AG09309 (cell line): ENCODE measurements at regions not wholly inside any gene's neighbourhood (a gene's known extent, or its start where the extent isn't known, plus 50 kb on each side); places are given as distances from the start of the nearest gene placed in this dataset.

Source experiments
- DNase-seq: peaks from one replicate; pipeline ENCODE4 v3.0.0-alpha.2; 2010; ENCODE audit warnings: low read depth
- H3K4me3 ChIP-seq: 2 replicates; pipeline ENCODE4 v1.5.1; 2011; ENCODE audit warnings: mild to moderate bottlenecking, low read depth, low read length, moderate library complexity; ENCODE audit not compliant: control insufficient read depth
- CTCF ChIP-seq: IDR thresholded peaks from 2 replicates; pipeline ENCODE4 v1.5.1; 2011; ENCODE audit warnings: mild to moderate bottlenecking, low read depth, low read length, inconsistent platforms; ENCODE audit not compliant: insufficient read depth, control insufficient read depth; ENCODE audit errors: missing control alignments

- peak; percentile 1 for TF ChIP-seq CTCF
- no peak for DNase-seq
- no peak overlapping the region for H3K4me3 ChIP-seq
These were observed 98.7 kb upstream of the PRMT6 start for GRCh38 chr1:106957795-106958194.

DNA sequence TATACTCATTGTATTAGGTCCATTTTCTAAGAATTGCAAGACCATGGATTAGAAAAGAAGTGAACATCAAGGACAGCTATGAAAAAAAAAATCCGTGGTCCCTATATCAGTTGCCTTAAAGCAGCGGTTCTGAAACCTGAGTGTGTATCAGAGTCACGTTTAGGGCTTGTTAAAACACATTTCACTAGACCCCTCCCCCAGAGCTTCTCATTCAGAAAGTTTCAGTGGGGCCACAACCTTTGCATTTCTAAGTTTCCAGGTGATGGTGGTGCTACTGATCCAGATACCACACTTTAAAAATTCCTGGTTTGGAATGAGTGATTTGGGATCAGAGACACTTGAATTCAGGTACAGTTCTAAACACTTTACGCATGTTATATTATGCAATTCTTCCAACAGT, 96.1 kb upstream of the PRMT6 start:
- DNase-seq, result no peak
- TF ChIP-seq CTCF, result no peak
- no peak overlapping the region for H3K4me3 ChIP-seq

DNA sequence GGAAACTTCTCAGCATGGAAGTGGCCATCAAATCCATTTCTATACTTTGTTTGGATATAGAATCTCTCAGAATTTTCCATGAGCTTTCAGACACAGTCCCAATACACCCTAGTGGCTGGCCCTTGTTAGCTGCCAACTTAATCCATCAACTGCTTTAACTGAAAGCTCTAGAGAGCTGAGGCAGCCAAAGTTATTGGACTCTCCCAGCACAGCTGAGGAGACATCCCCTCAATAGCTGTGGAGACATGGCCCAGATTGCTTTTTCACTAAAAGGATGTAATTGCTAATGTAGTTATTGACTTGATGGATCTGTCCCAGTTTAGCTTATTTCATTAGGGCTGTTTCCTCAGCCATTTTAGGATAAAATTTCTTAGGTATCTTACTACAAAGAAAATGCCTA, 94.8 kb upstream of the PRMT6 start:
- no peak overlapping the region for H3K4me3 ChIP-seq
- DNase-seq, result no peak
- TF ChIP-seq CTCF, result no peak

DNA sequence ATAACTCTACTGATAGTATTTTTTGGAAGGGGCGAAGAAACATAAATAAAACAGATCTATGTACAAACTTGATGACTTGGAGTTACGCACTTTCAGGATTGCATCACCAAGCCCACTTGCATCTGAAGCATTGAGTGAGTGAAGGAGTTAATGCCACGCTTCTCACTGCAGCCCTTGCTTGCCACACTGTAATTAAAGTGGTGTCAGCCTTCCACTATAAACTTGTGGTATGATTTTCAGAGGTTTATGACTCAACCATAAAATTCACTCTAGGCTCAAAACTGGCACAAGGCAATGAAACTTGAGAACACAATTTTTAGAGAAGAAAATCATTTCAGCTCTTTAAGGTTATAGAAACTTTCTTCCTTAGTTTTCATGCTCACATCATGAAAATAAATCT, 93.9 kb upstream of the PRMT6 start:
- no peak overlapping the region for H3K4me3 ChIP-seq
- DNase-seq, result peak; percentile 52
- TF ChIP-seq CTCF, result no peak

GRCh38 chr1:106964495-106964894, 92.0 kb upstream of the PRMT6 start:
- no peak for DNase-seq
- H3K4me3 ChIP-seq, result no peak overlapping the region
- no peak for TF ChIP-seq CTCF

DNA sequence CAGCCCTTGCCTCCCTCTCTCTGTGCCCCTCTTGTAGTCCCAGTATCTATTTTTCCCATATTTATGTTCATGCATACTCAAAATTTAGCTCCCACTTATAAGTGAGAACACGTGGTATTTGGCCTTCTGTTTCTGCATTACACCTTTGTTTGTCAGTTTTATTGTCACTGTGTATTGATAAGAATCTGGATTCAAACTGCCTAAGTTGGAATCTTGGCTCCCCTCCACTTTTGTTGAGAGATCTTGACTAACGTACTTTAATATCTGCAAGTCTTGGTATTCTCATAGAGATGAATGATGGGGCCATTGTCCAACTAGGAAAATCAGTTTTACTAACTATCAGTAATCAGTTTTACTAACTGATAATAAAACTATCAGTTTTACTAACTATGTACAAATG, 87.8 kb upstream of the PRMT6 start:
- H3K4me3 ChIP-seq, result no peak overlapping the region
- TF ChIP-seq CTCF, result no peak
- no peak for DNase-seq

GRCh38 chr1:106969731-106970130, 86.7 kb upstream of the PRMT6 start:
- no peak overlapping the region for H3K4me3 ChIP-seq
- DNase-seq, result no peak
- TF ChIP-seq CTCF, result no peak
